Spleen (tissue), 11 donors: ENCODE measurements at regions not wholly inside any gene's neighbourhood (a gene's known extent, or its start where the extent isn't known, plus 50 kb on each side); places are given as distances from the start of the nearest gene placed in this dataset.

ENCODE experiments used
- DNase-seq: peaks from one replicate; pipeline ENCODE4 v3.0.0-alpha.2; 2020
- H3K27ac ChIP-seq, 8 donors: fragments of 200-600 bp; sonication (generic) in 7 of 8; 1 replicate in 4 of 8; 2 replicates in 4 of 8; pipeline versions ENCODE4 v1.5.0 to v1.8.0; 2016 to 2021; ENCODE audit warnings: inconsistent platforms in 4 of 8, mild to moderate bottlenecking in 4 of 8, moderate library complexity in 1 of 8
- H3K27me3 ChIP-seq, 7 donors: fragments of 200-600 bp; sonication (generic) in 6 of 7; replicated peaks in 1 of 7; 1 replicate in 4 of 7; 2 replicates in 3 of 7; pipeline versions ENCODE4 v1.5.0 to v1.8.0; 2016 to 2021; ENCODE audit warnings: inconsistent platforms in 3 of 7, mild to moderate bottlenecking in 1 of 7
- H3K36me3 ChIP-seq, 6 donors: fragments of 200-600 bp; sonication (generic) in 5 of 6; 1 replicate in 4 of 6; 2 replicates in 2 of 6; pipeline versions ENCODE4 v1.5.0 to v1.8.0; 2016 to 2021; ENCODE audit warnings: inconsistent platforms in 2 of 6
- H3K4me1 ChIP-seq, 6 donors: fragments of 200-600 bp; sonication (generic) in 5 of 6; 1 replicate in 3 of 6; 2 replicates in 3 of 6; pipeline versions ENCODE4 v1.5.0 to v1.8.0; 2016 to 2021; ENCODE audit warnings: inconsistent platforms in 3 of 6
- H3K4me3 ChIP-seq, 8 donors: fragments of 200-600 bp; sonication (generic) in 7 of 8; 1 replicate in 4 of 8; 2 replicates in 4 of 8; pipeline versions ENCODE4 v1.5.0 to v1.8.0; 2016 to 2021; ENCODE audit warnings: inconsistent platforms in 4 of 8, mild to moderate bottlenecking in 4 of 8, moderate library complexity in 2 of 8
- H3K9me3 ChIP-seq, 8 donors: fragments of 200-600 bp; sonication (generic) in 7 of 8; 1 replicate in 4 of 8; 2 replicates in 4 of 8; pipeline versions ENCODE4 v1.5.0 to v1.8.0; 2016 to 2021; ENCODE audit warnings: inconsistent platforms in 4 of 8
- POLR2A ChIP-seq, 3 donors: fragments of 450-650 bp; IDR thresholded peaks; one replicate each; pipeline ENCODE4 v1.5.1; 2017; ENCODE audit warnings: antibody characterized with exemption in 3 of 3, mild to moderate bottlenecking in 1 of 3
- POLR2AphosphoS5 ChIP-seq, 3 donors: sonication (generic); formaldehyde crosslinking; IDR thresholded peaks; one replicate each; pipeline ENCODE4 v1.5.1; 2017; ENCODE audit warnings: antibody characterized with exemption in 3 of 3
- WGBS, 5 donors: extraction: QIAGEN DNeasy Blood & Tissue Kit in 3 of 5; methylation state at CpG; one replicate each; pipeline versions ENCODE4 v1.1.5 to v1.1.7; 2013 to 2018; 5-methylcytosine and 5-hydroxymethylcytosine counted together
- intact Hi-C: fragments of 100-400 bp; cut with DNase I; formaldehyde crosslinking; loops from one replicate; pipeline ENCODE4 v1.15.0; 2023; ENCODE audit warnings: low total_unique reads
- TF ChIP-seq, protein P1 (sequence below), 11 experiments: fragments of 200-600 bp in 7 of 11; fragments of 450-650 bp in 4 of 11; sonication (generic) in 4 of 11; IDR thresholded peaks in 8 of 11; conservative IDR thresholded peaks in 3 of 11; 1 replicate in 7 of 11; 2 replicates in 4 of 11; pipeline versions ENCODE4 v1.4.0 to v1.8.0; 2016 to 2021; ENCODE audit warnings: antibody characterized with exemption in 11 of 11, inconsistent platforms in 4 of 11, mild to moderate bottlenecking in 1 of 11
- donor health status: healthy with polysubstance abuse.
- donor health status: DM: no; HTN: no; CAD: no; lungs with moderate emphysema.
- donor health status: DM: no; HTN: no; CAD: no.
- donor health status: Bipolar disorder and iron deficiency.
- donor health status: healthy.
- donor health status: DM: no; HTN: no; CAD: no.
- donor health status: DM: yes; HTN: yes; CAD: no.

GRCh38 chr9:105930011-105930627, 235.8 kb downstream of the TMEM38B start:
- H3K27ac ChIP-seq, result no peak overlapping the region
- peaks cover 0 to 16% (median 7%) of the 10 kb centered on the region in 8 donors for H3K9me3 ChIP-seq
- no peaks in the 10 kb centered on the region for H3K4me1 ChIP-seq
- 72 to 94% (median 79%) methylated on average over 5 of the region's 5 CpGs for WGBS, 5 donors
- DNase-seq, result no peak
- H3K27me3 ChIP-seq, result no peaks in the 10 kb centered on the region
- no peak for TF ChIP-seq POLR2A (IDR thresholded peaks at IDR 0.05)
- TF ChIP-seq, protein P1, sequence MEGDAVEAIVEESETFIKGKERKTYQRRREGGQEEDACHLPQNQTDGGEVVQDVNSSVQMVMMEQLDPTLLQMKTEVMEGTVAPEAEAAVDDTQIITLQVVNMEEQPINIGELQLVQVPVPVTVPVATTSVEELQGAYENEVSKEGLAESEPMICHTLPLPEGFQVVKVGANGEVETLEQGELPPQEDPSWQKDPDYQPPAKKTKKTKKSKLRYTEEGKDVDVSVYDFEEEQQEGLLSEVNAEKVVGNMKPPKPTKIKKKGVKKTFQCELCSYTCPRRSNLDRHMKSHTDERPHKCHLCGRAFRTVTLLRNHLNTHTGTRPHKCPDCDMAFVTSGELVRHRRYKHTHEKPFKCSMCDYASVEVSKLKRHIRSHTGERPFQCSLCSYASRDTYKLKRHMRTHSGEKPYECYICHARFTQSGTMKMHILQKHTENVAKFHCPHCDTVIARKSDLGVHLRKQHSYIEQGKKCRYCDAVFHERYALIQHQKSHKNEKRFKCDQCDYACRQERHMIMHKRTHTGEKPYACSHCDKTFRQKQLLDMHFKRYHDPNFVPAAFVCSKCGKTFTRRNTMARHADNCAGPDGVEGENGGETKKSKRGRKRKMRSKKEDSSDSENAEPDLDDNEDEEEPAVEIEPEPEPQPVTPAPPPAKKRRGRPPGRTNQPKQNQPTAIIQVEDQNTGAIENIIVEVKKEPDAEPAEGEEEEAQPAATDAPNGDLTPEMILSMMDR (IDR thresholded peaks at IDR 0.05 in 8 of 11, conservative IDR thresholded peaks at IDR 0.05 in 3 of 11), result no peak
- no peak for TF ChIP-seq POLR2AphosphoS5 (IDR thresholded peaks at IDR 0.05)
- no peaks in the 10 kb centered on the region for H3K36me3 ChIP-seq
- intact Hi-C loops, result no loop called here
- H3K4me3 ChIP-seq, result no peak overlapping the region

DNA sequence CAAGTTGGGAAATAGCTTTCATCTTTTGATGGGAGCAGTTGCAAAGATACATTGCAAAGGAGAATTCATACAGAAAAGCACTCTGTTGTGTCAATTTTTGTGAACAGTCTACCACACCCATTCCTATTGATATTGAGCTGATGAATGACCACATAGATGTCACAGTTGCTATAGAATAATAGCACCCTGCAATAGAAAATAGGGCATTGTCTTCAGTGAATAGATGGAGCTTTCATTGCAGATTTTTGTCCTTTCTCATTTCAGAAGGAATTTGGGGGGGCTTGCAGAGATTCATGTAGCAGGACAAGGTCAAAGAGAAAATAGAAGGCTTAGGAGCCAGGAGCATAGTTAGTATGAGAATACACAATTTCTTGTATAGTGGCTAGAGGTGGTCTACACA, 237.9 kb downstream of the TMEM38B start:
- Histone ChIP-seq H3K9me3 (peaks cover 0 to 16% (median 7%) of the 10 kb centered on the region in 8 donors), H3K36me3 (no peaks in the 10 kb centered on the region), H3K27me3 (no peaks in the 10 kb centered on the region), H3K4me3 (no peak overlapping the region), H3K4me1 (no peaks in the 10 kb centered on the region), H3K27ac (no peak overlapping the region)
- no peak for DNase-seq
- intact Hi-C loops, result no loop called here
- TF ChIP-seq, protein P1 (IDR thresholded peaks at IDR 0.05 in 8 of 11, conservative IDR thresholded peaks at IDR 0.05 in 3 of 11), result no peak
- TF ChIP-seq POLR2A (IDR thresholded peaks at IDR 0.05), result no peak
- TF ChIP-seq POLR2AphosphoS5 (IDR thresholded peaks at IDR 0.05), result no peak

- Histone ChIP-seq H3K36me3 (no peaks in the 10 kb centered on the region), H3K4me3 (no peak overlapping the region), H3K9me3 (peaks cover 0 to 59% (median 20%) of the 10 kb centered on the region in 8 donors), H3K4me1 (no peaks in the 10 kb centered on the region), H3K27ac (no peak overlapping the region), H3K27me3 (no peaks in the 10 kb centered on the region)
- TF ChIP-seq POLR2AphosphoS5 (IDR thresholded peaks at IDR 0.05), result no peak
- no peak for TF ChIP-seq POLR2A (IDR thresholded peaks at IDR 0.05)
- TF ChIP-seq, protein P1 (IDR thresholded peaks at IDR 0.05 in 8 of 11, conservative IDR thresholded peaks at IDR 0.05 in 3 of 11), result no peak
- DNase-seq, result no peak
- WGBS, 5 donors, result 48 to 95% (median 79%) methylated on average over 2 of the region's 2 CpGs
- intact Hi-C loops, result no loop called here
Measured at GRCh38 chr9:105950448-105950847, 256.1 kb downstream of the TMEM38B start.

- TF ChIP-seq, protein P1 (IDR thresholded peaks at IDR 0.05 in 8 of 11, conservative IDR thresholded peaks at IDR 0.05 in 3 of 11), result no peak
- no peak for TF ChIP-seq POLR2AphosphoS5 (IDR thresholded peaks at IDR 0.05)
- TF ChIP-seq POLR2A (IDR thresholded peaks at IDR 0.05), result no peak
- H3K27ac ChIP-seq, result no peak overlapping the region
- no peak overlapping the region for H3K4me3 ChIP-seq
- no peak for DNase-seq
- H3K27me3 ChIP-seq, result no peaks in the 10 kb centered on the region
- intact Hi-C loops, result no loop called here
- H3K36me3 ChIP-seq, result no peaks in the 10 kb centered on the region
- peaks cover 0 to 56% (median 16%) of the 10 kb centered on the region in 8 donors for H3K9me3 ChIP-seq
- WGBS, 5 donors, result 75 to 85% (median 81%) methylated on average over 1 of the region's 1 CpG
- no peaks in the 10 kb centered on the region for H3K4me1 ChIP-seq
Measured at GRCh38 chr9:105950894-105951293, 256.6 kb downstream of the TMEM38B start.
